Stimulated activated effector memory CD8-positive, alpha-beta T cell treated with anti-CD3 and anti-CD28 coated beads, Interleukin-12 subunit alpha, Interleukin-12 subunit beta, amount 100 ng/mL, for 72 hours (primary cell): ENCODE measurements at regions not wholly inside any gene's neighbourhood (a gene's known extent, or its start where the extent isn't known, plus 50 kb on each side); places are given as distances from the start of the nearest gene placed in this dataset.
"Not testable (repeated sequence)": the region's sequence is repeated elsewhere in the genome, so short reads cannot be mapped to it uniquely, and the experiment has no call there.

ENCODE experiments used
- ATAC-seq: fragments of 150-1000 bp; cut with Tn5 transposase; 2 replicates; pipeline ENCODE4 v1.10.0; 2021
- DNase-seq, 2 donors: peaks; one replicate each; pipeline ENCODE4 v3.0.0; 2021 to 2022; ENCODE audit warnings: low spot score in 2 of 2
- H3K27ac Mint-ChIP-seq: one replicate; pipeline ENCODE4 v1.8.0; 2022; ENCODE audit warnings: mild to moderate bottlenecking, mixed read lengths
- H3K36me3 Mint-ChIP-seq: one replicate; pipeline ENCODE4 v1.8.0; 2022; ENCODE audit warnings: mild to moderate bottlenecking, mixed read lengths
- H3K4me1 Mint-ChIP-seq: one replicate; pipeline ENCODE4 v1.8.0; 2022; ENCODE audit warnings: mixed read lengths
- H3K4me3 Mint-ChIP-seq: one replicate; pipeline ENCODE4 v1.8.0; 2022; ENCODE audit warnings: mild to moderate bottlenecking, mixed read lengths
- H3K9me3 Mint-ChIP-seq: one replicate; pipeline ENCODE4 v1.8.0; 2022; ENCODE audit warnings: mixed read lengths

GRCh38 chr10:16030562-16030961 is 170.3 kb upstream of the MINDY3 start:
- DNase-seq (no peak), ATAC-seq (no peak)
- H3K4me3 Mint-ChIP-seq: no peak overlapping the region
- H3K4me1 Mint-ChIP-seq: no peaks in the 10 kb centered on the region
- H3K36me3 Mint-ChIP-seq: no peaks in the 10 kb centered on the region
- no peak overlapping the region for H3K27ac Mint-ChIP-seq
- peaks cover 12% of the 10 kb centered on the region for H3K9me3 Mint-ChIP-seq

GRCh38 chr10:16049050-16049449 is 188.7 kb upstream of the MINDY3 start:
- ATAC-seq: no peak

GRCh38 chr10:16049782-16050181 is 189.5 kb upstream of the MINDY3 start:
- Mint-ChIP-seq H3K9me3 (peaks cover 7% of the 10 kb centered on the region), H3K27ac (no peak overlapping the region)
- ATAC-seq: no peak

More at GRCh38 chr10:16049050-16049449, 188.7 kb upstream of the MINDY3 start:
- Mint-ChIP-seq H3K4me1 (no peaks in the 10 kb centered on the region), H3K4me3 (no peak overlapping the region), H3K9me3 (peaks cover 7% of the 10 kb centered on the region), H3K27ac (no peak overlapping the region), H3K36me3 (no peaks in the 10 kb centered on the region)
- no peak for DNase-seq

GRCh38 chr10:16063350-16063749 is 203.0 kb upstream of the MINDY3 start:
- Mint-ChIP-seq H3K27ac (no peak overlapping the region), H3K9me3 (peaks cover 3% of the 10 kb centered on the region), H3K36me3 (no peaks in the 10 kb centered on the region), H3K4me3 (no peak overlapping the region), H3K4me1 (no peaks in the 10 kb centered on the region)
- no peak for DNase-seq
- ATAC-seq: no peak

More at GRCh38 chr10:16049782-16050181, 189.5 kb upstream of the MINDY3 start:
- H3K4me3 Mint-ChIP-seq: no peak overlapping the region
- DNase-seq: no peak
- no peaks in the 10 kb centered on the region for H3K4me1 Mint-ChIP-seq
- H3K36me3 Mint-ChIP-seq: no peaks in the 10 kb centered on the region

- not testable (repeated sequence) for H3K4me1 Mint-ChIP-seq, H3K36me3 Mint-ChIP-seq, H3K9me3 Mint-ChIP-seq, H3K27ac Mint-ChIP-seq, DNase-seq, ATAC-seq, H3K4me3 Mint-ChIP-seq
Observed at GRCh38 chr10:16083551-16083950, 223.2 kb upstream of the MINDY3 start.

GRCh38 chr10:16105082-16105481 is 244.8 kb upstream of the MINDY3 start:
- Mint-ChIP-seq H3K4me3 (no peak overlapping the region), H3K9me3 (no peaks in the 10 kb centered on the region), H3K27ac (no peak overlapping the region), H3K4me1 (no peaks in the 10 kb centered on the region), H3K36me3 (no peaks in the 10 kb centered on the region)
- ATAC-seq: no peak
- DNase-seq: no peak

- DNase-seq: no peak
- no peak overlapping the region for H3K27ac Mint-ChIP-seq
- no peaks in the 10 kb centered on the region for H3K36me3 Mint-ChIP-seq
- ATAC-seq: no peak
- peaks cover 4% of the 10 kb centered on the region for H3K9me3 Mint-ChIP-seq
- H3K4me1 Mint-ChIP-seq: no peaks in the 10 kb centered on the region
- H3K4me3 Mint-ChIP-seq: no peak overlapping the region
Observed at GRCh38 chr10:16116404-16117304, 256.3 kb upstream of the MINDY3 start.

- H3K4me1 Mint-ChIP-seq: no peaks in the 10 kb centered on the region
- H3K9me3 Mint-ChIP-seq: peaks cover 4% of the 10 kb centered on the region
- no peak overlapping the region for H3K4me3 Mint-ChIP-seq
- H3K36me3 Mint-ChIP-seq: no peaks in the 10 kb centered on the region
- no peak overlapping the region for H3K27ac Mint-ChIP-seq
- ATAC-seq (no peak), DNase-seq (no peak)
Observed at GRCh38 chr10:16117305-16117695, 257.0 kb upstream of the MINDY3 start.

- H3K4me1 Mint-ChIP-seq: no peaks in the 10 kb centered on the region
- no peak overlapping the region for H3K27ac Mint-ChIP-seq
- no peaks in the 10 kb centered on the region for H3K36me3 Mint-ChIP-seq
- ATAC-seq (no peak), DNase-seq (no peak)
- H3K9me3 Mint-ChIP-seq: no peaks in the 10 kb centered on the region
- H3K4me3 Mint-ChIP-seq: no peak overlapping the region
Observed at GRCh38 chr10:16119445-16119844, 259.1 kb upstream of the MINDY3 start.

- no peaks in the 10 kb centered on the region for H3K36me3 Mint-ChIP-seq
- no peak overlapping the region for H3K4me3 Mint-ChIP-seq
- no peaks in the 10 kb centered on the region for H3K4me1 Mint-ChIP-seq
- no peaks in the 10 kb centered on the region for H3K9me3 Mint-ChIP-seq
- no peak overlapping the region for H3K27ac Mint-ChIP-seq
- ATAC-seq: no peak
- no peak for DNase-seq
Observed at GRCh38 chr10:16120563-16120962, 260.3 kb upstream of the MINDY3 start.

GRCh38 chr10:16141499-16141898 is 281.2 kb upstream of the MINDY3 start:
- Mint-ChIP-seq H3K36me3 (no peaks in the 10 kb centered on the region), H3K4me1 (no peaks in the 10 kb centered on the region), H3K9me3 (peaks cover 2% of the 10 kb centered on the region), H3K27ac (no peak overlapping the region), H3K4me3 (no peak overlapping the region)
- no peak for DNase-seq
- ATAC-seq: no peak

GRCh38 chr10:16146993-16147392 is 286.7 kb upstream of the MINDY3 start:
- Mint-ChIP-seq H3K27ac (no peak overlapping the region), H3K36me3 (no peaks in the 10 kb centered on the region), H3K4me1 (no peaks in the 10 kb centered on the region), H3K9me3 (peaks cover 2% of the 10 kb centered on the region), H3K4me3 (no peak overlapping the region)
- no peak for ATAC-seq
- DNase-seq: no peak

- Mint-ChIP-seq H3K4me3 (no peak overlapping the region), H3K4me1 (no peaks in the 10 kb centered on the region), H3K36me3 (no peaks in the 10 kb centered on the region), H3K9me3 (peaks cover 3% of the 10 kb centered on the region), H3K27ac (no peak overlapping the region)
- ATAC-seq (no peak), DNase-seq (no peak)
Observed at GRCh38 chr10:16155834-16156233, 281.0 kb upstream of the PTER start.

GRCh38 chr10:16156681-16157080 is 280.1 kb upstream of the PTER start:
- H3K27ac Mint-ChIP-seq: no peak overlapping the region
- H3K4me1 Mint-ChIP-seq: no peaks in the 10 kb centered on the region
- peaks cover 3% of the 10 kb centered on the region for H3K9me3 Mint-ChIP-seq
- H3K36me3 Mint-ChIP-seq: no peaks in the 10 kb centered on the region
- no peak overlapping the region for H3K4me3 Mint-ChIP-seq
- DNase-seq (no peak), ATAC-seq (no peak)

- H3K36me3 Mint-ChIP-seq, H3K4me3 Mint-ChIP-seq, ATAC-seq: not testable (repeated sequence)
Observed at GRCh38 chr10:16165067-16165466, 271.7 kb upstream of the PTER start.

GRCh38 chr10:16182144-16182543 is 254.7 kb upstream of the PTER start:
- Mint-ChIP-seq H3K4me1 (no peaks in the 10 kb centered on the region), H3K4me3 (no peak overlapping the region), H3K9me3 (no peaks in the 10 kb centered on the region), H3K36me3 (no peaks in the 10 kb centered on the region), H3K27ac (no peak overlapping the region)
- DNase-seq (no peak), ATAC-seq (no peak)

More at GRCh38 chr10:16165067-16165466, 271.7 kb upstream of the PTER start:
- DNase-seq, H3K27ac Mint-ChIP-seq, H3K9me3 Mint-ChIP-seq, H3K4me1 Mint-ChIP-seq: not testable (repeated sequence)
